WI38 (cell line): ENCODE measurements at regions not wholly inside any gene's neighbourhood (a gene's known extent, or its start where the extent isn't known, plus 50 kb on each side); places are given as distances from the start of the nearest gene placed in this dataset.
"Not testable (repeated sequence)": the region's sequence is repeated elsewhere in the genome, so short reads cannot be mapped to it uniquely, and the experiment has no call there.

Experiments used
- H3K4me3 ChIP-seq: 2 replicates; pipeline ENCODE4 v1.5.1; 2011; ENCODE audit warnings: low read depth, mild to moderate bottlenecking, control low read depth, low read length
- CTCF ChIP-seq: IDR thresholded peaks from 2 replicates; pipeline ENCODE4 v1.5.1; 2012; ENCODE audit warnings: low read depth, mild to moderate bottlenecking, control low read depth, low read length

- no peak for TF ChIP-seq CTCF
- no peak overlapping the region for H3K4me3 ChIP-seq
Measured at GRCh38 chr6:8170754-8171153, 68.4 kb upstream of the EEF1E1 start.

GRCh38 chr6:8170245-8170644 is 67.9 kb upstream of the EEF1E1 start:
- TF ChIP-seq CTCF, result no peak
- H3K4me3 ChIP-seq, result no peak overlapping the region

GRCh38 chr6:8166156-8166555 is 63.8 kb upstream of the EEF1E1 start:
- TF ChIP-seq CTCF, result no peak
- H3K4me3 ChIP-seq, result no peak overlapping the region

GRCh38 chr6:8165008-8165407 is 62.7 kb upstream of the EEF1E1 start:
- H3K4me3 ChIP-seq, result not testable (repeated sequence)

- not testable (repeated sequence) for H3K4me3 ChIP-seq
Measured at GRCh38 chr6:8164281-8164680, 61.9 kb upstream of the EEF1E1 start.

GRCh38 chr6:8159966-8160365 is 57.6 kb upstream of the EEF1E1 start:
- no peak for TF ChIP-seq CTCF

GRCh38 chr6:8157839-8158238 is 55.5 kb upstream of the EEF1E1 start:
- no peak overlapping the region for H3K4me3 ChIP-seq
- TF ChIP-seq CTCF, result no peak

More at GRCh38 chr6:8159966-8160365, 57.6 kb upstream of the EEF1E1 start:
- no peak overlapping the region for H3K4me3 ChIP-seq

GRCh38 chr6:8155259-8156012 is 53.1 kb upstream of the EEF1E1 start:
- no peak for TF ChIP-seq CTCF
- H3K4me3 ChIP-seq, result no peak overlapping the region
